Mesothelial cell of epicardium (in vitro differentiated cells): ENCODE measurements at regions not wholly inside any gene's neighbourhood (a gene's known extent, or its start where the extent isn't known, plus 50 kb on each side); places are given as distances from the start of the nearest gene placed in this dataset.
"Not testable (repeated sequence)": the region's sequence is repeated elsewhere in the genome, so short reads cannot be mapped to it uniquely, and the experiment has no call there.

Experiments used
- DNase-seq, 2 experiments: peaks; one replicate each; pipeline ENCODE4 v3.0.0; 2021; ENCODE audit warnings: low spot score in 2 of 2; ENCODE audit not compliant: unreplicated experiment in 2 of 2
- H3K27ac Mint-ChIP-seq: 2 replicates; pipeline ENCODE4 v1.8.0; 2021; ENCODE audit warnings: mixed read lengths
- H3K27me3 Mint-ChIP-seq: 2 replicates; pipeline ENCODE4 v1.8.0; 2021; ENCODE audit warnings: low read depth, mixed read lengths
- H3K36me3 Mint-ChIP-seq: 2 replicates; pipeline ENCODE4 v1.8.0; 2021; ENCODE audit warnings: mixed read lengths
- H3K4me1 Mint-ChIP-seq: 2 replicates; pipeline ENCODE4 v1.8.0; 2021; ENCODE audit warnings: mixed read lengths
- H3K4me3 Mint-ChIP-seq: 2 replicates; pipeline ENCODE4 v1.8.0; 2021; ENCODE audit warnings: mild to moderate bottlenecking, moderate library complexity, mixed read lengths
- H3K9me3 Mint-ChIP-seq: 2 replicates; pipeline ENCODE4 v1.8.0; 2021; ENCODE audit warnings: mixed read lengths
- CTCF ChIP-seq: fragments of 200-600 bp; sonication (generic); IDR thresholded peaks from one replicate; pipeline ENCODE4 v1.5.0; 2021; ENCODE audit warnings: antibody characterized with exemption; ENCODE audit not compliant: unreplicated experiment

- no peak overlapping the region for H3K27ac Mint-ChIP-seq
- H3K4me1 Mint-ChIP-seq, result no peaks in the 10 kb centered on the region
These were observed 180.9 kb upstream of the RTL1 start for GRCh38 chr14:101084436-101084826.

DNA sequence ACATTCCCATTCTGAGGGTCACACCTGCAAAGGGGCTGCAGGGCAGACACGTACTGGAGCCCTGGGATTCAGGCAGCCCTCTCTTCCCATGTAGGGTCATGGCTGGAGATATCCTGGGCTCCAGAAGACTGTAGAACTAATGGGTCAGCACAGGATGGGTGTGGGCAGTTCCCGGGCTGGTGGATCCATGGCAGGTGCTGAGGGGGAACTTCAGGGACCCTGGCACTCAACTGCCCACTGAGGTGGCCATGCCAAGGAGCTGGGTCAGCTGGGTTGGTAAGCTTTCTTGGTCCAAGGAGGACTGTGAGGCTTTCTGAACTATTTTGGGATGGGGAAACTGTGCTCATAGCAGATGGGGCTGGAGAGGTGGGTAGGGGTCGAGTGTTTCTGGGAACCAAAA, 183.4 kb upstream of the RTL1 start:
- no peak for DNase-seq
- no peaks in the 10 kb centered on the region for H3K36me3 Mint-ChIP-seq
- H3K9me3 Mint-ChIP-seq, result no peaks in the 10 kb centered on the region
- H3K4me3 Mint-ChIP-seq, result no peak overlapping the region
- H3K27me3 Mint-ChIP-seq, result peaks cover 3% of the 10 kb centered on the region
- H3K27ac Mint-ChIP-seq, result no peak overlapping the region
- TF ChIP-seq CTCF, result no peak
- peaks cover 3% of the 10 kb centered on the region for H3K4me1 Mint-ChIP-seq

More at GRCh38 chr14:101084436-101084826, 180.9 kb upstream of the RTL1 start:
- H3K36me3 Mint-ChIP-seq, result no peaks in the 10 kb centered on the region
- H3K9me3 Mint-ChIP-seq, result peaks cover 18% of the 10 kb centered on the region
- no peak overlapping the region for H3K4me3 Mint-ChIP-seq
- TF ChIP-seq CTCF, result no peak
- H3K27me3 Mint-ChIP-seq, result peaks cover 12% of the 10 kb centered on the region
- DNase-seq, result no peak

DNA sequence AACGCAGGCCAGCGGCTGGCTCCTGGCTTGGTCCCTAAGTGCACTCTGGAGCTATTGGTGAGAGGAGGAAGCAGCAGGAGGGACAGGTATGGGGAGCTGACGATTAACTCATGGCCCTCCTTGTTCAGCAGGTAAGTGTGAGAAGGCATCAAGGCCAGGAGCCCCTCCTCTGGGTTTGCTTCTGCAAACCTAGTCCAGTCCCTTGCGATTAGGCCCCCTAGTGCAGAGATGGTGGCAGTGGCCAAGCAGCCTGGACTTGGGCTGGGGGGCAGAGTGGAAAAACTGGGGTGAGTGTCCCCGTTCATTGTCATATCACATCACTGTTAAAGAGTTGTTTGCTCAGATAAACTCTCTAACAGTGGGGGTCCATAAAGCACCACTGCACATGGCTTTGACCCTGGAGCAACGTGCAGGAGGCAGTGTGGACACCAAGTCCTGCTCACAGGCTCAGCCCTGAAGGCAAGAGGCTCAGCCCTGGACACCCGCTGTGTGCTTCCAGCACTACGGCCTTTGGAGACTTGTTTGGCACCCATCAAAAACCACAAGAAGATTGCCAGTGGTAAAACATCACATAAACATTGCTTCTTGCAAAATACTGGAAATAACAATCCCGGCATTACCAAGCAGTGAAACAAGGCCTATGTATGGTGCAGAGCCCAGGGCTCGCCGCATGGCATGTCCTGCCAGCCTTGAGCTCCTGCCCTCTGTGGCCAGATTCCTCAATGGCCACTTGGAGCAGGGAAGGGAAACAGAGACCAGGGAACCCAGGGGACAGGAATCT, 184.3 kb upstream of the RTL1 start:
- H3K27ac Mint-ChIP-seq, result no peak overlapping the region
- H3K4me1 Mint-ChIP-seq, result peaks cover 3% of the 10 kb centered on the region
- H3K9me3 Mint-ChIP-seq, result no peaks in the 10 kb centered on the region
- TF ChIP-seq CTCF, result no peak
- H3K36me3 Mint-ChIP-seq, result no peaks in the 10 kb centered on the region
- peak in 1 of 2 experiments; percentile 35 for DNase-seq
- no peak overlapping the region for H3K4me3 Mint-ChIP-seq
- no peaks in the 10 kb centered on the region for H3K27me3 Mint-ChIP-seq

GRCh38 chr14:101088395-101088667, 184.8 kb upstream of the RTL1 start:
- Mint-ChIP-seq H3K4me1 (peaks cover 3% of the 10 kb centered on the region), H3K4me3 (no peak overlapping the region), H3K9me3 (no peaks in the 10 kb centered on the region), H3K27me3 (no peaks in the 10 kb centered on the region), H3K27ac (no peak overlapping the region), H3K36me3 (no peaks in the 10 kb centered on the region)
- TF ChIP-seq CTCF, result no peak
- no peak for DNase-seq

GRCh38 chr14:101088714-101089113, 185.2 kb upstream of the RTL1 start:
- no peak overlapping the region for H3K4me3 Mint-ChIP-seq
- H3K9me3 Mint-ChIP-seq, result no peaks in the 10 kb centered on the region
- no peak overlapping the region for H3K27ac Mint-ChIP-seq
- H3K4me1 Mint-ChIP-seq, result peaks cover 3% of the 10 kb centered on the region
- H3K36me3 Mint-ChIP-seq, result no peaks in the 10 kb centered on the region
- no peaks in the 10 kb centered on the region for H3K27me3 Mint-ChIP-seq
- no peak for DNase-seq
- no peak for TF ChIP-seq CTCF

GRCh38 chr14:101090478-101090877, 187.0 kb upstream of the RTL1 start:
- H3K4me1 Mint-ChIP-seq, H3K27ac Mint-ChIP-seq, H3K36me3 Mint-ChIP-seq, DNase-seq, H3K9me3 Mint-ChIP-seq, H3K4me3 Mint-ChIP-seq, H3K27me3 Mint-ChIP-seq: not testable (repeated sequence)
